ENCODE measurements at regions not wholly inside any gene's neighbourhood (a gene's known extent, or its start where the extent isn't known, plus 50 kb on each side); places are given as distances from the start of the nearest gene placed in this dataset.

DNA sequence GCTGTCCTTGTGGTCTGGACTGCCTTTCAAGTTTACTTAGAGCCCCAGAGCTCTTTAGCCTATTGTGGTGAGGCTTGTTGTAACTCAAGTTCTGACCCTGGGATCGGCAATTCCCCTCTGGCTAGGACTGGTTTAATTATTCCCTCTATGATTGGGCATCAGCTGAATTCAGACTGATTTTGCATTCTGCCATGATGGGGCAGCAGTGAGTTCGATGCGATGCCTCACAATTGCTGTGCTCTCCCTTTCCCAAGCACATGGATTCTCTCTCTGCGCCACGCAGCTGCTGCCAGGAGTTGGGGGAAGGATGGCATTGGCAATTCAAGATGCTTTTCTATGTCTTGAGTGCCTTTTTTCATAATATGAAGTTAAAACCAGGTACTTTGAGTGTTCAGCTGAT, 327.8 kb upstream of the CXorf51B start:
- no peak for TF ChIP-seq ZNF184 (tag by site-specific recombination; IDR thresholded peaks at IDR 0.05)
- TF ChIP-seq, protein P1, sequence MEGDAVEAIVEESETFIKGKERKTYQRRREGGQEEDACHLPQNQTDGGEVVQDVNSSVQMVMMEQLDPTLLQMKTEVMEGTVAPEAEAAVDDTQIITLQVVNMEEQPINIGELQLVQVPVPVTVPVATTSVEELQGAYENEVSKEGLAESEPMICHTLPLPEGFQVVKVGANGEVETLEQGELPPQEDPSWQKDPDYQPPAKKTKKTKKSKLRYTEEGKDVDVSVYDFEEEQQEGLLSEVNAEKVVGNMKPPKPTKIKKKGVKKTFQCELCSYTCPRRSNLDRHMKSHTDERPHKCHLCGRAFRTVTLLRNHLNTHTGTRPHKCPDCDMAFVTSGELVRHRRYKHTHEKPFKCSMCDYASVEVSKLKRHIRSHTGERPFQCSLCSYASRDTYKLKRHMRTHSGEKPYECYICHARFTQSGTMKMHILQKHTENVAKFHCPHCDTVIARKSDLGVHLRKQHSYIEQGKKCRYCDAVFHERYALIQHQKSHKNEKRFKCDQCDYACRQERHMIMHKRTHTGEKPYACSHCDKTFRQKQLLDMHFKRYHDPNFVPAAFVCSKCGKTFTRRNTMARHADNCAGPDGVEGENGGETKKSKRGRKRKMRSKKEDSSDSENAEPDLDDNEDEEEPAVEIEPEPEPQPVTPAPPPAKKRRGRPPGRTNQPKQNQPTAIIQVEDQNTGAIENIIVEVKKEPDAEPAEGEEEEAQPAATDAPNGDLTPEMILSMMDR (tag by site-specific recombination; IDR thresholded peaks at IDR 0.05): no peak
- no peak for TF ChIP-seq ZNF121 (tag by site-specific recombination; IDR thresholded peaks at IDR 0.05)
